HEK293T (cell line): ENCODE measurements at regions not wholly inside any gene's neighbourhood (a gene's known extent, or its start where the extent isn't known, plus 50 kb on each side); places are given as distances from the start of the nearest gene placed in this dataset.

Experiments
- CTCF ChIA-PET: fragments of 350-600 bp; formaldehyde crosslinking; extraction: SDS; loops from one replicate; lab custom pipeline; 2021; ENCODE audit warnings: antibody characterized with exemption, inconsistent platforms; lab: Yijun Ruan, JAX
- POLR2A ChIA-PET: fragments of 350-600 bp; formaldehyde crosslinking; extraction: SDS; loops from one replicate; lab custom pipeline; 2020; ENCODE audit warnings: antibody characterized with exemption, inconsistent platforms; lab: Yijun Ruan, JAX
- DNase-seq: peaks from one replicate; pipeline ENCODE4 v3.0.0; 2012; ENCODE audit warnings: mixed read lengths; ENCODE audit errors: extremely low spot score
- ARNT ChIP-seq: fragments of 450-650 bp; IDR thresholded peaks from 2 replicates; pipeline ENCODE4 v1.6.1; 2017; ENCODE audit warnings: mild to moderate bottlenecking
- BHLHE40 ChIP-seq: fragments of 450-650 bp; IDR thresholded peaks from 2 replicates; pipeline ENCODE4 v1.6.1; 2016; ENCODE audit warnings: mild to moderate bottlenecking, moderate library complexity, borderline replicate concordance
- CTBP1 ChIP-seq: fragments of 450-650 bp; IDR thresholded peaks from 2 replicates; pipeline ENCODE4 v1.6.1; 2016; ENCODE audit warnings: borderline replicate concordance
- ELF4 ChIP-seq: fragments of 450-650 bp; IDR thresholded peaks from 2 replicates; pipeline ENCODE4 v1.6.1; 2017; ENCODE audit warnings: antibody characterized with exemption
- FOXA1 ChIP-seq: fragments of 450-650 bp; IDR thresholded peaks from 2 replicates; pipeline ENCODE4 v1.6.1; 2016; ENCODE audit warnings: mild to moderate bottlenecking
- FOXK2 ChIP-seq: fragments of 450-650 bp; IDR thresholded peaks from 2 replicates; pipeline ENCODE4 v1.6.1; 2016; ENCODE audit warnings: mild to moderate bottlenecking
- FOXM1 ChIP-seq: fragments of 450-650 bp; IDR thresholded peaks from 2 replicates; pipeline ENCODE4 v1.6.1; 2017; ENCODE audit warnings: mild to moderate bottlenecking, borderline replicate concordance
- HDGF ChIP-seq: fragments of 450-650 bp; IDR thresholded peaks from 2 replicates; pipeline ENCODE4 v1.6.1; 2017; ENCODE audit warnings: antibody characterized with exemption, borderline replicate concordance
- L3MBTL2 ChIP-seq: fragments of 450-650 bp; conservative IDR thresholded peaks from 2 replicates; pipeline ENCODE4 v1.6.1; 2016; ENCODE audit warnings: mild to moderate bottlenecking
- LEF1 ChIP-seq: fragments of 450-650 bp; IDR thresholded peaks from 2 replicates; pipeline ENCODE4 v1.6.1; 2017; ENCODE audit warnings: mild to moderate bottlenecking, borderline replicate concordance
- NFRKB ChIP-seq: fragments of 450-650 bp; IDR thresholded peaks from 2 replicates; pipeline ENCODE4 v1.6.1; 2016; ENCODE audit warnings: mild to moderate bottlenecking, moderate library complexity
- SP1 ChIP-seq: fragments of 450-650 bp; IDR thresholded peaks from 2 replicates; pipeline ENCODE4 v1.6.1; 2017
- SUZ12 ChIP-seq: fragments of 450-650 bp; IDR thresholded peaks from 2 replicates; pipeline ENCODE4 v1.6.1; 2016; ENCODE audit warnings: mild to moderate bottlenecking
- TARDBP ChIP-seq: fragments of 450-650 bp; IDR thresholded peaks from 2 replicates; pipeline ENCODE4 v1.6.1; 2016
- ZNF384 ChIP-seq: fragments of 450-650 bp; IDR thresholded peaks from 2 replicates; pipeline ENCODE4 v1.6.1; 2016
- TF ChIP-seq, protein P1 (sequence below): fragments of 450-650 bp; IDR thresholded peaks from 2 replicates; pipeline ENCODE4 v1.6.1; 2016

DNA sequence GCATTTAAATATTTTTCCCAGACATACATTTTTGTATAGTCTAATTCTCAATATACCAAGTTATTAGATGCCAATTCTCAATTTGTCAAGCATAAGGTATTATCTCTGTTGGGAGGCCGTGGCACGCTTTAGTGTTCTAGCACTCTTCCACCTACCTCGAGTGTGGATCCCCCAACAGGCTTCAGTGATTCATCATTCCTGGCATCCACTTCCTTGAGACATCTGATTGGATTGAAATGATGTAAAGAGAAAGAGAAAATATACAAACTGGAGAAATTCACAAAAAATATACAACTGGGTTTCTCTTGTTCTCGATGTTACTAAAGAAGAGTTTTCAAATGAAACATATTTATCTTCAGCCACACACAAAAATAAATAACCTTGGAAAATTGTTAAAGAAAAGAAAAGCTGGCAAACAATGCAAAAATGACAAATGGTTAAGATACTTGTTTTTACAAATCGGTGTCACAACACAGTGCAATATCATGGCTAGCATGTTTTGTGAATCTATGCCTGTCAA is 218.0 kb upstream of the CDIN1 start:
- TF ChIP-seq FOXK2, result no peak
- TF ChIP-seq TARDBP, result no peak
- TF ChIP-seq ARNT, result no peak
- no peak for TF ChIP-seq L3MBTL2
- TF ChIP-seq CTBP1, result no peak
- TF ChIP-seq HDGF, result no peak
- no peak for TF ChIP-seq ZNF384
- TF ChIP-seq SP1, result no peak
- TF ChIP-seq BHLHE40, result no peak
- no peak for TF ChIP-seq SUZ12
- TF ChIP-seq LEF1, result no peak
- no peak for TF ChIP-seq ELF4
- ChIA-PET POLR2A (no interaction called here), CTCF (no interaction called here)
- DNase-seq, result no peak

DNA sequence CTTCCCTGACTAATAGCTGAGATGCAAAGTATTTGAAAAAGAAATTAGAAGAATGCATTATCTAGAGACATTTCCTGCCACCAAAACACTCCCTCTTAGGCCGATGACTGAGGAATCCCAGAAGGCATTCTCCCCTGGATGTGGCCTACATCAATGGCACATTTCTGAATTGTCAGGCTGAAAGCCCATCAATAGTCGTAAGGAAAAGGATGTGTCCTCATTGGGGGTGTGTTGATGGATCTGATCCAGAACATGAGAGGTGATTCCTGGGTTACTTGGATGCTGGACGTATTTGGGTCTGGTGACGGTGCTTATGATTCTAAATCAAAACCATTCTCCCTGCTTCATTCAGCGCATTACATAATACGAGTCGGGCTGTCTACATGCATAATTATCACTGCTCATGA is 216.9 kb upstream of the CDIN1 start:
- ChIA-PET POLR2A (no interaction called here), CTCF (no interaction called here)
- no peak for DNase-seq
- TF ChIP-seq FOXM1 (no peak), ZNF384 (no peak), FOXK2 (no peak), HDGF (no peak), ELF4 (no peak), BHLHE40 (no peak), L3MBTL2 (no peak), NFRKB (no peak), SP1 (no peak), TARDBP (no peak), LEF1 (no peak), CTBP1 (no peak), ARNT (no peak), FOXA1 (no peak)
- TF ChIP-seq, protein P1, sequence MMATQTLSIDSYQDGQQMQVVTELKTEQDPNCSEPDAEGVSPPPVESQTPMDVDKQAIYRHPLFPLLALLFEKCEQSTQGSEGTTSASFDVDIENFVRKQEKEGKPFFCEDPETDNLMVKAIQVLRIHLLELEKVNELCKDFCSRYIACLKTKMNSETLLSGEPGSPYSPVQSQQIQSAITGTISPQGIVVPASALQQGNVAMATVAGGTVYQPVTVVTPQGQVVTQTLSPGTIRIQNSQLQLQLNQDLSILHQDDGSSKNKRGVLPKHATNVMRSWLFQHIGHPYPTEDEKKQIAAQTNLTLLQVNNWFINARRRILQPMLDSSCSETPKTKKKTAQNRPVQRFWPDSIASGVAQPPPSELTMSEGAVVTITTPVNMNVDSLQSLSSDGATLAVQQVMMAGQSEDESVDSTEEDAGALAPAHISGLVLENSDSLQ, result no peak

DNA sequence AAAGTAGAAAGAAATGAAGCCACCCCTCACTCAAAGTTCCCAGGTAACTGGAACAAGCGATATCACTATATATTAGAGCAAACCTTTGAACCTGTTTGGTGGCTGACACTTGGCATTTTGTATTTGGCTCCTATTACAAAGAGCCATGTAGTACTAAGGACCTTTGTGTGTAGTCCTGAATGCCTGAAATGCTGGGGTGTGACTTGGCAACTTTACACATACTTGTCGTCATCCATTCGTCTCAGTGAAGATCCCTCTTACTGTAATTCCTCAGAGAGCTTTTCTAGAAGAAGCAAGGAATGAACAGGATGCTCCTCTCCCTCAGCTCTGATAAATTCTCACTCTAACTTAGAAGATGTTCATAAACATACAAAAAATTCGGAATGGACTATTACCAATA is 216.1 kb upstream of the CDIN1 start:
- DNase-seq, result no peak
- POLR2A ChIA-PET, result no interaction called here
- CTCF ChIA-PET, result no interaction called here
- TF ChIP-seq FOXM1 (no peak), BHLHE40 (no peak), FOXA1 (no peak), CTBP1 (no peak), LEF1 (no peak), ARNT (no peak), SP1 (no peak), HDGF (no peak), SUZ12 (no peak)

- ChIA-PET POLR2A (no interaction called here), CTCF (no interaction called here)
- no peak for TF ChIP-seq L3MBTL2
- TF ChIP-seq, protein P1, result peak; percentile 42
- DNase-seq, result no peak
Observed at GRCh38 chr15:36364377-36364776, 215.0 kb upstream of the CDIN1 start.

DNA sequence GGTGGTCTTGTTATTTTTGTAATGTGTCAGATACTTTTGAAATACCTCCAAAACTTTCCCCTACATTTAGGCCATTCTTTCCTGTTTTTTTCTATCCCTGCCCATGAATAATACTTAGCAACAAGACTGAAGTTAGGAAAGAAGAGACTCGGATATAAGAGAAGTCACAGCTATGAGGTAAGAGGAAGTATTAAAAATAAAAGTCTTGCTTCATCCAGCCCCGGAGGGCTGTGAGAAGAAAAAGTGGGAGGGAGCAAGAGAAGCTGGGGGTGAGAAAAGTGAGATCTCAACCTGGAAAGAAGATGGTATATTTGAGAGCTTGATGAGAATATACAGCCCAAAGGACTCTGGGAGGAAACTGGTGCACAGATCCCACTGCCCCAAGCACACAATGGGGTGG is 213.5 kb upstream of the CDIN1 start:
- POLR2A ChIA-PET, result no interaction called here
- TF ChIP-seq BHLHE40, result no peak
- DNase-seq, result no peak
- CTCF ChIA-PET, result no interaction called here

GRCh38 chr15:36370051-36370730 is 209.2 kb upstream of the CDIN1 start:
- TF ChIP-seq NFRKB (no peak), HDGF (no peak), SUZ12 (no peak), FOXM1 (no peak), TARDBP (no peak), SP1 (no peak), BHLHE40 (no peak), FOXK2 (no peak), ELF4 (no peak), CTBP1 (no peak), L3MBTL2 (no peak)
- TF ChIP-seq, protein P1, result no peak
- ChIA-PET CTCF (no interaction called here), POLR2A (no interaction called here)

DNA sequence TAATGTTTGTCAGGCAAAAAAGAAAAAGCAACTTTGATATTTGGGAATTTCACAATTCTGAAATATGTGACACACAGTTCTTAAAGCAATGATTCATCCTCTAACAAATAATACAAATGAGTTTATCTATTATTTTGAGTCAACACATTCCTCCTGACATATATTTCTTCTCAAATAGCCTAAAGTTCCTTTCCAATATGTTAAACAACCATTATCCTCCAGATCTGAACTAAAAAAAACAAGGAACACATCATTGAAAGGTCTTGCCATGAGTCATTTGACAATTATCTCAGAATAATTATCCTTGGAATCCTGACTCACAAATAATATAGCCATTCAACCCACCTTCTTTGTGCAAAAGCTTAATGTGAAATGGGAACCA is 208.7 kb upstream of the CDIN1 start:
- POLR2A ChIA-PET, result no interaction called here
- CTCF ChIA-PET, result no interaction called here
- no peak for DNase-seq
- TF ChIP-seq SUZ12, result no peak
- TF ChIP-seq FOXK2, result no peak
- TF ChIP-seq NFRKB, result no peak
- no peak for TF ChIP-seq TARDBP
- TF ChIP-seq ZNF384, result no peak
- TF ChIP-seq BHLHE40, result no peak
- TF ChIP-seq SP1, result no peak
- no peak for TF ChIP-seq ELF4
- no peak for TF ChIP-seq L3MBTL2
- TF ChIP-seq FOXM1, result no peak
- TF ChIP-seq, protein P1, result no peak
- no peak for TF ChIP-seq ARNT
- TF ChIP-seq FOXA1, result no peak
- TF ChIP-seq LEF1, result no peak
- TF ChIP-seq HDGF, result no peak

More at GRCh38 chr15:36370051-36370730, 209.2 kb upstream of the CDIN1 start:
- no peak for DNase-seq
